ENCODE measurements at regions not wholly inside any gene's neighbourhood (a gene's known extent, or its start where the extent isn't known, plus 50 kb on each side); places are given as distances from the start of the nearest gene placed in this dataset.
A peak's percentile ranks its signal among the peaks of the same experiment; 100 is the strongest.

- no peaks in the 10 kb centered on the region for H3K36me3 ChIP-seq
- DNase-seq (no peak), ATAC-seq (no peak)
- H3K27ac ChIP-seq, result no peak overlapping the region
- 63 to 70% (median 65%) methylated on average over 3 of the region's 3 CpGs for WGBS, 4 donors
- H3K4me3 ChIP-seq, result no peak overlapping the region
- H3K27me3 ChIP-seq, result no peaks in the 10 kb centered on the region
- H3K4me1 ChIP-seq, result peaks cover 0 to 15% (median 0%) of the 10 kb centered on the region in 12 donors
- H3K9me3 ChIP-seq, result peaks cover 0 to 10% (median 0%) of the 10 kb centered on the region in 12 donors
- TF ChIP-seq CTCF (IDR thresholded peaks at IDR 0.05) (no peak), POLR2A (IDR thresholded peaks at IDR 0.05) (no peak)
- intact Hi-C loops (cut with DNase I), result no loop called here
Measured at GRCh38 chr2:23132823-23133595, 252.0 kb upstream of the KLHL29 start.

DNA sequence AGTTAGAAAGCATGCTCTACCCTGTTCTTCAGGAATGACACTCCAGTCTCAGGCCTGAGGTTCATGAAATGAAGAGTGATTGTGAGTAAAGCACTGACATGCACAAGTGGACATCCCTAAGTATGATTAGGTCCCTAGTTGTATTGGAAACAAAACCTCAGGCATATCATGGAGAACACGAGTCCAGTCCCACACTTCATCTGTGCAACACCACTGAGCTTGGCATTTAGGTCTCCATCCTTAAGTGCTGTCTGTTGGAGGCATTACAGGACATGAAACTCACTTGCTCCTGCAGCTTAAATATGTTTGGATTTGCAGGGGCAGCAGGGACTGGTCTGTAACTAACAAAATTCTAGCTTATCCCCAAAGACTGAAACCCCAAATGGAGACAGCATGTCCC is 250.3 kb upstream of the KLHL29 start:
- H3K27me3 ChIP-seq, result no peaks in the 10 kb centered on the region
- WGBS, 4 donors, result 31 to 79% (median 50%) methylated on average over 1 of the region's 1 CpG
- TF ChIP-seq POLR2A (IDR thresholded peaks at IDR 0.05) (no peak), CTCF (IDR thresholded peaks at IDR 0.05) (no peak)
- ATAC-seq, result peak in 1 of 4 donors; percentile 22
- H3K4me1 ChIP-seq, result peaks cover 0 to 15% (median 0%) of the 10 kb centered on the region in 12 donors
- no peak overlapping the region for H3K4me3 ChIP-seq
- no peak overlapping the region for H3K27ac ChIP-seq
- no peaks in the 10 kb centered on the region for H3K9me3 ChIP-seq
- DNase-seq, result no peak
- intact Hi-C loops (cut with DNase I), result no loop called here
- H3K36me3 ChIP-seq, result no peaks in the 10 kb centered on the region

DNA sequence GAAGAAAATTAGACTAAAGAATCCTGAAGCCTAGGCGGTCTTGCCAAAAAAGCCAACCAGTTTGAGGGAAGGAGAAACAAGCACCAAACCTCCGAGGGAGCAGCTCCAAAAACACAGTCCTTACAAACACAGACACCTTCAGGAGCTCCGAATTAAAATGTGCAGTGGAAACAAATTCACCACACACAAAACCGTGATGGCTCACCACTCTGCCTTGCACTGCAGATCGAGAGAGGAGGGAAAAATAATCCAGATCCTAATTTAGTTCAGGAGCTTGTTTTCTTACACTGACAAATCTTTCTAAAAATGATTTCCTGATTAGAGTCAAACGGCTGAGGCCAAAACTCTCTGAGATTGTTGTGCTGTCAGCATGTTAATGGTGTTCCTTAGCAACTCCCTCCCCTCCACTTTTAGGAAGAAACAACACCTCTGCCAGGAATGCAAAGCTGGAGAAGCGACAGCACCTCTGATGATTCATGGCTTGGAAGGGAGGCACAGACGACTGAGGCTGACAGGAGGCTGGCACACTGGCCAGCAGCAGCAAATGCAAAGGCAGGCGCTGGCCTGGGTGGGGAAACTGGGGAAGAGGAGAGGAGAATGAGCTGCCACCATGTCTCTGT is 249.4 kb upstream of the KLHL29 start:
- peak in 3 of 5 donors; percentile 7 to 68 (median 26) for DNase-seq
- H3K4me3 ChIP-seq, result no peak overlapping the region
- H3K27ac ChIP-seq, result no peak overlapping the region
- TF ChIP-seq CTCF (IDR thresholded peaks at IDR 0.05) (no peak), POLR2A (IDR thresholded peaks at IDR 0.05) (no peak)
- peak; percentile 39 to 95 (median 58) for ATAC-seq
- intact Hi-C loops (cut with DNase I), result no loop called here
- 19 to 22% (median 21%) methylated on average over 9 of the region's 9 CpGs for WGBS, 4 donors
- no peaks in the 10 kb centered on the region for H3K27me3 ChIP-seq
- peaks cover 0 to 15% (median 0%) of the 10 kb centered on the region in 12 donors for H3K4me1 ChIP-seq
- no peaks in the 10 kb centered on the region for H3K36me3 ChIP-seq
- no peaks in the 10 kb centered on the region for H3K9me3 ChIP-seq

GRCh38 chr2:23137166-23137565 is 247.8 kb upstream of the KLHL29 start:
- Histone ChIP-seq H3K36me3 (no peaks in the 10 kb centered on the region), H3K27ac (no peak overlapping the region), H3K4me1 (peaks cover 0 to 15% (median 0%) of the 10 kb centered on the region in 12 donors), H3K27me3 (no peaks in the 10 kb centered on the region), H3K9me3 (no peaks in the 10 kb centered on the region), H3K4me3 (no peak overlapping the region)
- intact Hi-C loops (cut with DNase I), result no loop called here
- WGBS, 4 donors, result 69 to 78% (median 73%) methylated on average over 2 of the region's 2 CpGs
- DNase-seq (no peak), ATAC-seq (no peak)
- no peak for TF ChIP-seq POLR2A (IDR thresholded peaks at IDR 0.05)
- TF ChIP-seq CTCF (IDR thresholded peaks at IDR 0.05), result no peak

Data from heart left ventricle (tissue), 16 donors.